ENCODE measurements at regions not wholly inside any gene's neighbourhood (a gene's known extent, or its start where the extent isn't known, plus 50 kb on each side); places are given as distances from the start of the nearest gene placed in this dataset. TPM values are rescaled to one million over a fixed set of nuclear protein-coding genes. Genes with fewer than 3 reads are reported as not detected.
"Not testable (repeated sequence)": the region's sequence is repeated elsewhere in the genome, so short reads cannot be mapped to it uniquely, and the experiment has no call there.

GRCh38 chr1:121117622-121118479, 66.3 kb downstream of the FAM72B start:
- ATAC-seq = peak; percentile 24
- H3K4me3 ChIP-seq; intact Hi-C loops (cut with DNase I); H3K4me1 ChIP-seq; H3K36me3 ChIP-seq (replicated peaks in 1 of 2; ENCODE audit: insufficient read depth in 1 of 2, low read depth in 2 of 2); H3K9me3 ChIP-seq; H3K27me3 ChIP-seq: not testable (repeated sequence)
- peak in 1 of 3 donors; percentile 15 for TF ChIP-seq POLR2A (IDR thresholded peaks at IDR 0.05)
- 16 to 22% methylated on average over 6 to 23 of the region's 47 CpGs for WGBS, 2 donors
- H3K27ac ChIP-seq = peak overlapping the region in 2 of 4 donors; percentile 44 to 59
- peak; percentile 8 to 40 (median 16) for DNase-seq

Small RNAs in the stretch of these regions (small RNA-seq; reads per million reads assigned to genes)
- gene RF00003 (not detected), gene RNVU1-4 (not detected)

Measured in body of pancreas (tissue), 4 donors.